Esophagus muscularis mucosa (tissue), 4 donors: ENCODE measurements at regions not wholly inside any gene's neighbourhood (a gene's known extent, or its start where the extent isn't known, plus 50 kb on each side); places are given as distances from the start of the nearest gene placed in this dataset.

Experiments used
- DNase-seq: peaks from one replicate; pipeline ENCODE4 v3.0.0-alpha.2; 2017; ENCODE audit errors: extremely low spot score
- H3K27ac ChIP-seq, 4 donors: fragments of 200-600 bp; sonication (generic); replicated peaks in 1 of 4; 1 replicate in 3 of 4; 2 replicates in 1 of 4; pipeline ENCODE4 v1.5.1; 2016 to 2019; ENCODE audit warnings: mild to moderate bottlenecking in 1 of 4
- H3K27me3 ChIP-seq, 4 donors: fragments of 200-600 bp; sonication (generic); one replicate each; pipeline versions ENCODE4 v1.5.1 to v1.6.0; 2016 to 2019
- H3K36me3 ChIP-seq, 4 donors: fragments of 200-600 bp; sonication (generic); one replicate each; pipeline ENCODE4 v1.5.1; 2016 to 2019
- H3K4me1 ChIP-seq, 4 donors: fragments of 200-600 bp; sonication (generic); one replicate each; pipeline ENCODE4 v1.5.1; 2016 to 2019
- H3K4me3 ChIP-seq, 4 donors: fragments of 200-600 bp; sonication (generic); 1 replicate in 2 of 4; 2 replicates in 2 of 4; pipeline ENCODE4 v1.5.1; 2016 to 2019; ENCODE audit warnings: mild to moderate bottlenecking in 4 of 4, moderate library complexity in 1 of 4
- H3K9me3 ChIP-seq, 4 donors: fragments of 200-600 bp; sonication (generic); 1 replicate in 3 of 4; 2 replicates in 1 of 4; pipeline ENCODE4 v1.5.1; 2016 to 2019
- EP300 ChIP-seq: sonication (generic); formaldehyde crosslinking; IDR thresholded peaks from one replicate; pipeline ENCODE4 v1.6.1; 2017; ENCODE audit warnings: antibody characterized with exemption
- POLR2A ChIP-seq: fragments of 450-650 bp; IDR thresholded peaks from one replicate; pipeline ENCODE4 v1.6.1; 2017; ENCODE audit warnings: antibody characterized with exemption, moderate library complexity, mild to moderate bottlenecking, low read depth
- POLR2AphosphoS5 ChIP-seq, 2 donors: sonication (generic); formaldehyde crosslinking; IDR thresholded peaks; one replicate each; pipeline ENCODE4 v1.6.1; 2017; ENCODE audit warnings: antibody characterized with exemption in 2 of 2
- WGBS: methylation state at CpG from one replicate; pipeline ENCODE4 v1.1.5; 2018; 5-methylcytosine and 5-hydroxymethylcytosine counted together
- intact Hi-C: fragments of 100-400 bp; cut with DNase I; formaldehyde crosslinking; loops from one replicate; pipeline ENCODE4 v1.15.1; 2023
- TF ChIP-seq, protein P1 (sequence below), 3 experiments: fragments of 200-600 bp in 2 of 3; fragments of 450-650 bp in 1 of 3; sonication (generic) in 2 of 3; IDR thresholded peaks; one replicate each; pipeline ENCODE4 v1.5.1; 2017 to 2019; ENCODE audit warnings: antibody characterized with exemption in 3 of 3, mild to moderate bottlenecking in 2 of 3, moderate library complexity in 1 of 3

DNA sequence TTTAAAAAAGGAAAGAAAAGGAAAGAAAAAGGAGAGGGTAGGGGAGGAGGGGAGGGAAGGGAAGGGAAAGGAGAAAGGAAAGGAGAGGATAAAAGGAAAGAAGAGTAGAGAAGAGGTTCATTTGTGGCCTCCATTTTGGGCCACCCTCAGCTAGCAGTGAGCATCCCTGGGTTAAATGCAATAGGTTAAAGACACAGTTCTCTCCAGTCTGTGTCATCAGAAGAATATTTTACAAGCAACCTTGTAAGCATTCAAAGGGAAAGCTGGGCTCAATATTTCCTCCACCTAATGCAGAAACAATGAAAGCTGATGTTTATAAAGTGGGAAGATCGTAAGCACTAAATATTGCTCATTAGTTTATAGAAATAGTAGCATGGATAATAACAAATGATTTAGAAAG lies 219.1 kb upstream of the PITRM1 start:
- H3K27me3 ChIP-seq, result no peaks in the 10 kb centered on the region
- peaks cover 5 to 16% (median 11%) of the 10 kb centered on the region in 4 donors for H3K4me1 ChIP-seq
- TF ChIP-seq EP300 (no peak), POLR2A (no peak), POLR2AphosphoS5 (IDR thresholded peaks at IDR 0.05) (no peak)
- TF ChIP-seq, protein P1, sequence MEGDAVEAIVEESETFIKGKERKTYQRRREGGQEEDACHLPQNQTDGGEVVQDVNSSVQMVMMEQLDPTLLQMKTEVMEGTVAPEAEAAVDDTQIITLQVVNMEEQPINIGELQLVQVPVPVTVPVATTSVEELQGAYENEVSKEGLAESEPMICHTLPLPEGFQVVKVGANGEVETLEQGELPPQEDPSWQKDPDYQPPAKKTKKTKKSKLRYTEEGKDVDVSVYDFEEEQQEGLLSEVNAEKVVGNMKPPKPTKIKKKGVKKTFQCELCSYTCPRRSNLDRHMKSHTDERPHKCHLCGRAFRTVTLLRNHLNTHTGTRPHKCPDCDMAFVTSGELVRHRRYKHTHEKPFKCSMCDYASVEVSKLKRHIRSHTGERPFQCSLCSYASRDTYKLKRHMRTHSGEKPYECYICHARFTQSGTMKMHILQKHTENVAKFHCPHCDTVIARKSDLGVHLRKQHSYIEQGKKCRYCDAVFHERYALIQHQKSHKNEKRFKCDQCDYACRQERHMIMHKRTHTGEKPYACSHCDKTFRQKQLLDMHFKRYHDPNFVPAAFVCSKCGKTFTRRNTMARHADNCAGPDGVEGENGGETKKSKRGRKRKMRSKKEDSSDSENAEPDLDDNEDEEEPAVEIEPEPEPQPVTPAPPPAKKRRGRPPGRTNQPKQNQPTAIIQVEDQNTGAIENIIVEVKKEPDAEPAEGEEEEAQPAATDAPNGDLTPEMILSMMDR (IDR thresholded peaks at IDR 0.05), result no peak
- 81% methylated on average over 1 of the region's 1 CpG for WGBS
- peaks cover 0 to 3% (median 0%) of the 10 kb centered on the region in 4 donors for H3K9me3 ChIP-seq
- DNase-seq, result no peak
- no peak overlapping the region for H3K27ac ChIP-seq
- no peak overlapping the region for H3K4me3 ChIP-seq
- intact Hi-C loops, result no loop called here
- no peaks in the 10 kb centered on the region for H3K36me3 ChIP-seq

DNA sequence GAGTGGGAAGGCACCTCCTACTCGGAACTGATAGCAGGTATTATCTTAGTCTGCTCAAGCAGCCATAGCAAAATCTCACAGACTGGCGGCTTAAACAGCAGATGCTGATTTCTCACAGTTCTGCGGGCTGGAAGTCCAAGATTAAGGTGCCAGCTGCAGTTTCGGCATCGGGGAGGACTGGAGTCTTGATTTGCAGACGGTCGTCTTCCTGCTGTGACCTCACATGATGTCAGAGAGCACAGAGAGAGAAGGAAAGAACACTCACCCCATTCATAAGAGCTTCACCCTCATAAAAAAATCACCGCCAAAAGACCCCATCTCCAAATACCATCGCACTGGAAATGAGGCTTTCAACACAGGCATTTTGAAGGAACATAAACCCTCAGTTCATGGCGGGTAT lies 216.5 kb upstream of the PITRM1 start:
- intact Hi-C loops, result no loop called here
- H3K36me3 ChIP-seq, result no peaks in the 10 kb centered on the region
- H3K27ac ChIP-seq, result no peak overlapping the region
- TF ChIP-seq EP300, result no peak
- no peak for TF ChIP-seq POLR2AphosphoS5 (IDR thresholded peaks at IDR 0.05)
- no peak for TF ChIP-seq POLR2A
- TF ChIP-seq, protein P1 (IDR thresholded peaks at IDR 0.05), result no peak
- H3K4me1 ChIP-seq, result no peaks in the 10 kb centered on the region
- H3K27me3 ChIP-seq, result no peaks in the 10 kb centered on the region
- DNase-seq, result no peak
- H3K4me3 ChIP-seq, result no peak overlapping the region
- 80% methylated on average over 10 of the region's 10 CpGs for WGBS
- peaks cover 0 to 13% (median 4%) of the 10 kb centered on the region in 4 donors for H3K9me3 ChIP-seq

DNA sequence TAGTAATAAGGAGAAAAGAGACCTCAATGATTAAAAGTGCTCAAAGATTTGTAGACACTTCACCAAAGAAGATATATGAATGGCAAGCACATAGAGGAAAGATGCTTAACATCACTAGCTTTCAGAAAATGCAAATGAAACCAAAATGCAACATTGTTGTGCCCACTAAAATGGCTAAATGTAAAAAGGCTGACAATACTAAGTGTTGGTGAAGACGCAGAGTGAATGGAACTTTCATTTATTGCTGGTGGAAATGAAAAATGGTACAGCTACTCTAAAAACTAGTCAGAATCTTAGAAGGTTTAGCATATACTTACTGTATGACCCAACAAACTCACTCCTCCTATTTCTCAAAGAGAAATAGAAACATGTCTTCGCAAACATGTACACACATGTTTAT lies 212.9 kb upstream of the PITRM1 start:
- no peaks in the 10 kb centered on the region for H3K27me3 ChIP-seq
- DNase-seq, result no peak
- H3K4me3 ChIP-seq, result no peak overlapping the region
- no peaks in the 10 kb centered on the region for H3K36me3 ChIP-seq
- no peaks in the 10 kb centered on the region for H3K4me1 ChIP-seq
- TF ChIP-seq EP300 (no peak), POLR2AphosphoS5 (IDR thresholded peaks at IDR 0.05) (no peak)
- intact Hi-C loops, result no loop called here
- peaks cover 0 to 13% (median 4%) of the 10 kb centered on the region in 4 donors for H3K9me3 ChIP-seq
- H3K27ac ChIP-seq, result no peak overlapping the region
- 98% methylated on average over 2 of the region's 2 CpGs for WGBS

DNA sequence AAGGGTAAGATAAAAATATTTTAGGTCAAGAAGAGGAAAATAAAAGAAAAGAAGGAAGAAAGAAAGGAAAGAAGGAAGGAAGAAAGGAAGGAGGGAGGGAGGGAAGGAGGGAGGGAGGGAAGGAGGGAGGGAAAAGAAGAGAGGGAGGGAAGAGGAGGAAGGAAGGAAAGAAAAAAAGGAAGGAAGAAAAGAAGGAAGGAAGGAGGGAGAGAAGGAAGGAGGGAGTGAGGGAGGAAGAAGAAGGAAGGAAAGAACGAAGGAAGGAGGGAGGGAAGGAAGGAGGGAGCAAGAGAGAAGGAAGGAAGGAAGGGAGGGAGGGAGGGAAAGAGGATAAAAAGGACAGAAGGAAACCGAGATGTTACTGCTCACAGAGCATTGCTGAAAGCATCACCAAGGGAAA lies 209.5 kb upstream of the PITRM1 start:
- DNase-seq, result no peak
- Histone ChIP-seq H3K4me1 (no peaks in the 10 kb centered on the region), H3K4me3 (no peak overlapping the region), H3K9me3 (peaks cover 0 to 14% (median 7%) of the 10 kb centered on the region in 4 donors), H3K36me3 (no peaks in the 10 kb centered on the region), H3K27ac (no peak overlapping the region), H3K27me3 (no peaks in the 10 kb centered on the region)
- intact Hi-C loops, result no loop called here
- 92% methylated on average over 2 of the region's 2 CpGs for WGBS
- TF ChIP-seq POLR2AphosphoS5 (IDR thresholded peaks at IDR 0.05), result no peak
- TF ChIP-seq, protein P1 (IDR thresholded peaks at IDR 0.05), result no peak
- TF ChIP-seq EP300, result no peak
- TF ChIP-seq POLR2A, result no peak

DNA sequence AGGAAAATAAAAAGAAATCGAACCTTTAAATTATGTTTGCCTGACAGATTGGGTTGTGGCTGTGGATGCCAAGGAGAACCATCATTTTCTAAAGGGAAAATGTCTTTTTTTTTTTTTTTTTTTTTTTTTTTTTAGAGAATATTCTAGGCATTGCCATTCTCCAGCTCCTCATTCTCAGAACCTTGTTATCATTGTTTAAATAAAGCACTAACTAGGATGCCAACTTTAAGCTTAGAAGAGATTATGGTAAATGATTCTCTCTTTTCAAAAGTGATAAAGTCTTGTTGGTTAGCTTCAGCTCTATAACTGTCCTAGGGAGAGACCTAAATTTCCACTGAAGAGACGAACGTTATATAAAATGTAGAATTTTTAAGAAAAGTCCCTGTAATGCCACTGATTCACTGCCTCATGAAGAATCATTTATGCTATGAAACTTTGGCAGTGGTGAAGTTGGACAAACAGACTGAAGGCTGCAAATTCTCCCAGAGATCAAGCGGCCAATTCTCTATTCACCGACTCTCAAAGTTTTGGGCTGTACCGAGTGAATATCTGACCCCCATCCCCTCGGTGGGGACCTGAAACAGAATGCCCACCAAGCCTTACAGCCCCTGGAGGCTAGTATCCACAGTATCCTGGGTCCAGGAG lies 207.9 kb upstream of the PITRM1 start:
- H3K27ac ChIP-seq, result no peak overlapping the region
- DNase-seq, result no peak
- no peaks in the 10 kb centered on the region for H3K4me1 ChIP-seq
- 94% methylated on average over 7 of the region's 7 CpGs for WGBS
- H3K4me3 ChIP-seq, result no peak overlapping the region
- H3K27me3 ChIP-seq, result no peaks in the 10 kb centered on the region
- TF ChIP-seq, protein P1 (IDR thresholded peaks at IDR 0.05), result no peak
- TF ChIP-seq POLR2A (no peak), EP300 (no peak), POLR2AphosphoS5 (IDR thresholded peaks at IDR 0.05) (no peak)
- no peaks in the 10 kb centered on the region for H3K36me3 ChIP-seq
- intact Hi-C loops, result no loop called here
- H3K9me3 ChIP-seq, result peaks cover 0 to 9% (median 4%) of the 10 kb centered on the region in 4 donors
